NCI-H1694 (cell line): ENCODE measurements at regions not wholly inside any gene's neighbourhood (a gene's known extent, or its start where the extent isn't known, plus 50 kb on each side); places are given as distances from the start of the nearest gene placed in this dataset.
"Not testable (repeated sequence)": the region's sequence is repeated elsewhere in the genome, so short reads cannot be mapped to it uniquely, and the experiment has no call there.

Source experiments
- DNase-seq: peaks from one replicate; lab custom pipeline; 2025; lab: John Stamatoyannopoulos, UW

- no peak for DNase-seq
These were observed 313.2 kb upstream of the ZEB2 start for GRCh38 chr2:144833075-144833637.

GRCh38 chr2:144832048-144832447, 312.1 kb upstream of the ZEB2 start:
- no peak for DNase-seq

GRCh38 chr2:144830543-144830942, 310.6 kb upstream of the ZEB2 start:
- no peak for DNase-seq

- DNase-seq, result no peak
These were observed 307.5 kb upstream of the ZEB2 start for GRCh38 chr2:144827404-144827803.

- DNase-seq, result no peak
These were observed 306.2 kb upstream of the ZEB2 start for GRCh38 chr2:144826105-144826504.

- no peak for DNase-seq
These were observed 305.6 kb upstream of the ZEB2 start for GRCh38 chr2:144825331-144826020.

- no peak for DNase-seq
These were observed 304.6 kb upstream of the ZEB2 start for GRCh38 chr2:144824306-144825080.

- no peak for DNase-seq
These were observed 303.0 kb upstream of the ZEB2 start for GRCh38 chr2:144822966-144823365.

GRCh38 chr2:144812288-144812687, 292.4 kb upstream of the ZEB2 start:
- DNase-seq, result no peak

- DNase-seq, result no peak
These were observed 281.8 kb upstream of the ZEB2 start for GRCh38 chr2:144801766-144802165.

- DNase-seq, result no peak
These were observed 281.4 kb upstream of the ZEB2 start for GRCh38 chr2:144801325-144801724.

GRCh38 chr2:144798989-144799388, 279.1 kb upstream of the ZEB2 start:
- no peak for DNase-seq

GRCh38 chr2:144798034-144798433, 278.1 kb upstream of the ZEB2 start:
- no peak for DNase-seq

GRCh38 chr2:144796936-144797335, 277.0 kb upstream of the ZEB2 start:
- DNase-seq, result no peak

GRCh38 chr2:144796164-144796563, 276.2 kb upstream of the ZEB2 start:
- no peak for DNase-seq

- no peak for DNase-seq
These were observed 265.3 kb upstream of the ZEB2 start for GRCh38 chr2:144785253-144785652.

GRCh38 chr2:144780983-144781382, 261.1 kb upstream of the ZEB2 start:
- DNase-seq, result no peak

- DNase-seq, result no peak
These were observed 256.8 kb upstream of the ZEB2 start for GRCh38 chr2:144776766-144777165.

- DNase-seq, result no peak
These were observed 254.9 kb upstream of the ZEB2 start for GRCh38 chr2:144774809-144775208.

GRCh38 chr2:144771348-144771747, 251.4 kb upstream of the ZEB2 start:
- no peak for DNase-seq

GRCh38 chr2:144770616-144771230, 250.8 kb upstream of the ZEB2 start:
- DNase-seq, result no peak

GRCh38 chr2:144760939-144761338, 241.0 kb upstream of the ZEB2 start:
- not testable (repeated sequence) for DNase-seq

GRCh38 chr2:144759746-144760145, 239.8 kb upstream of the ZEB2 start:
- no peak for DNase-seq
